Renal cortical epithelial cell (primary cell): ENCODE measurements at regions not wholly inside any gene's neighbourhood (a gene's known extent, or its start where the extent isn't known, plus 50 kb on each side); places are given as distances from the start of the nearest gene placed in this dataset.
A peak's percentile ranks its signal among the peaks of the same experiment; 100 is the strongest.

Experiments
- DNase-seq: peaks from one replicate; pipeline ENCODE4 v3.0.0-alpha.2; 2011; ENCODE audit warnings: low read depth

GRCh38 chr5:26828294-26828693 is 210.1 kb downstream of the CDH9 start:
- DNase-seq, result no peak

- DNase-seq, result no peak
Measured at GRCh38 chr5:26813235-26813634, 225.2 kb downstream of the CDH9 start.

GRCh38 chr5:26812714-26813113 is 225.7 kb downstream of the CDH9 start:
- no peak for DNase-seq

- DNase-seq, result no peak
Measured at GRCh38 chr5:26807231-26808199, 230.9 kb downstream of the CDH9 start.

GRCh38 chr5:26805076-26805475 is 233.3 kb downstream of the CDH9 start:
- DNase-seq, result no peak

GRCh38 chr5:26802944-26803343 is 235.4 kb downstream of the CDH9 start:
- DNase-seq, result no peak

- no peak for DNase-seq
Measured at GRCh38 chr5:26791433-26791832, 247.0 kb downstream of the CDH9 start.

- no peak for DNase-seq
Measured at GRCh38 chr5:26791021-26791420, 247.4 kb downstream of the CDH9 start.

- no peak for DNase-seq
Measured at GRCh38 chr5:26763215-26763614, 275.2 kb downstream of the CDH9 start.

GRCh38 chr5:26761446-26761845 is 276.9 kb downstream of the CDH9 start:
- no peak for DNase-seq

- no peak for DNase-seq
Measured at GRCh38 chr5:26761045-26761444, 277.3 kb downstream of the CDH9 start.

GRCh38 chr5:26757941-26758340 is 280.4 kb downstream of the CDH9 start:
- no peak for DNase-seq

GRCh38 chr5:26749829-26750228 is 288.6 kb downstream of the CDH9 start:
- no peak for DNase-seq

GRCh38 chr5:26740182-26740581 is 298.2 kb downstream of the CDH9 start:
- DNase-seq, result no peak

- no peak for DNase-seq
Measured at GRCh38 chr5:26737348-26738265, 300.8 kb downstream of the CDH9 start.

- no peak for DNase-seq
Measured at GRCh38 chr5:26727916-26728315, 310.5 kb downstream of the CDH9 start.

GRCh38 chr5:26719803-26720202 is 318.6 kb downstream of the CDH9 start:
- DNase-seq, result no peak

GRCh38 chr5:26700759-26701384 is 337.5 kb downstream of the CDH9 start:
- peak; percentile 4 for DNase-seq

- no peak for DNase-seq
Measured at GRCh38 chr5:26692952-26693351, 345.4 kb downstream of the CDH9 start.

GRCh38 chr5:26691486-26691885 is 346.9 kb downstream of the CDH9 start:
- DNase-seq, result no peak

- DNase-seq, result no peak
Measured at GRCh38 chr5:26690511-26690910, 347.9 kb downstream of the CDH9 start.

- DNase-seq, result no peak
Measured at GRCh38 chr5:26681861-26682260, 356.5 kb downstream of the CDH9 start.
